H9 (cell line): ENCODE measurements at regions not wholly inside any gene's neighbourhood (a gene's known extent, or its start where the extent isn't known, plus 50 kb on each side); places are given as distances from the start of the nearest gene placed in this dataset.

Experiments
- DNase-seq: peaks from one replicate; pipeline ENCODE4 v3.0.0-alpha.2; 2017
- H2AFZ ChIP-seq: one replicate; pipeline ENCODE4 v1.6.1; 2013; ENCODE audit warnings: mild to moderate bottlenecking, low read length, control low read depth, moderate library complexity
- H2AK5ac ChIP-seq: 2 replicates; pipeline ENCODE4 v1.6.1; 2013; ENCODE audit warnings: low read length, control low read depth, mixed read lengths; ENCODE audit not compliant: insufficient read length
- H2BK120ac ChIP-seq: one replicate; pipeline ENCODE4 v1.6.1; 2013; ENCODE audit warnings: low read depth, mild to moderate bottlenecking, low read length, control low read depth, inconsistent platforms; ENCODE audit not compliant: poor library complexity, severe bottlenecking
- H2BK12ac ChIP-seq: 2 replicates; pipeline ENCODE4 v1.6.1; 2013; ENCODE audit warnings: low read length, control low read depth, mixed read lengths, low read depth; ENCODE audit not compliant: insufficient read length
- H2BK15ac ChIP-seq: 2 replicates; pipeline ENCODE4 v1.6.1; 2013; ENCODE audit warnings: low read depth, low read length, control low read depth
- H2BK20ac ChIP-seq: one replicate; pipeline ENCODE4 v1.6.1; 2013; ENCODE audit warnings: low read depth, mild to moderate bottlenecking, low read length, control low read depth, inconsistent platforms; ENCODE audit not compliant: poor library complexity, severe bottlenecking
- H2BK5ac ChIP-seq: 2 replicates; pipeline ENCODE4 v1.6.1; 2013; ENCODE audit warnings: low read length, control low read depth, mixed read lengths; ENCODE audit not compliant: insufficient read length
- H3K14ac ChIP-seq: 2 replicates; pipeline ENCODE4 v1.6.1; 2013; ENCODE audit warnings: low read length, control low read depth; ENCODE audit not compliant: insufficient read depth
- H3K18ac ChIP-seq: 2 replicates; pipeline ENCODE4 v1.6.1; 2013; ENCODE audit warnings: low read depth, mild to moderate bottlenecking, mixed read lengths, low read length, control low read depth; ENCODE audit not compliant: insufficient read length
- H3K23ac ChIP-seq: 2 replicates; pipeline ENCODE4 v1.6.1; 2013; ENCODE audit warnings: low read length, control low read depth, mixed read lengths, low read depth; ENCODE audit not compliant: insufficient read length
- H3K23me2 ChIP-seq: 2 replicates; pipeline ENCODE4 v1.6.1; 2013; ENCODE audit warnings: low read depth, mild to moderate bottlenecking, mixed read lengths, low read length, control low read depth; ENCODE audit not compliant: insufficient read length, poor library complexity, severe bottlenecking
- H3K27ac ChIP-seq: 2 replicates; pipeline ENCODE4 v1.5.1; 2013; ENCODE audit warnings: low read length, control low read depth, mixed read lengths, low read depth; ENCODE audit not compliant: insufficient read length
- H3K27me3 ChIP-seq: 2 replicates; pipeline ENCODE4 v1.6.1; 2013; ENCODE audit warnings: low read length, control low read depth, inconsistent platforms; ENCODE audit not compliant: insufficient read depth
- H3K4ac ChIP-seq: 2 replicates; pipeline ENCODE4 v1.6.1; 2013; ENCODE audit warnings: low read depth, mild to moderate bottlenecking, control low read depth, inconsistent platforms, low read length, moderate library complexity
- H3K4me1 ChIP-seq: 2 replicates; pipeline ENCODE4 v1.6.1; 2013; ENCODE audit warnings: low read length, control low read depth, inconsistent platforms; ENCODE audit not compliant: insufficient read depth
- H3K4me2 ChIP-seq: 2 replicates; pipeline ENCODE4 v1.6.1; 2013; ENCODE audit warnings: low read length, control low read depth, mixed read lengths; ENCODE audit not compliant: insufficient read length, insufficient read depth
- H3K56ac ChIP-seq: 2 replicates; pipeline ENCODE4 v1.6.1; 2013; ENCODE audit warnings: low read depth, mild to moderate bottlenecking, mixed read lengths, low read length, control low read depth; ENCODE audit not compliant: insufficient read length
- H3K79me1 ChIP-seq: 2 replicates; pipeline ENCODE4 v1.6.1; 2013; ENCODE audit warnings: low read depth, mild to moderate bottlenecking, moderate library complexity, low read length, control low read depth, inconsistent platforms; ENCODE audit not compliant: insufficient read depth, poor library complexity, severe bottlenecking
- H3K79me2 ChIP-seq: 2 replicates; pipeline ENCODE4 v1.6.1; 2013; ENCODE audit warnings: low read length, control low read depth, inconsistent platforms; ENCODE audit not compliant: insufficient read depth
- H3K9ac ChIP-seq: 2 replicates; pipeline ENCODE4 v1.6.1; 2013; ENCODE audit warnings: low read length, control low read depth, mixed read lengths; ENCODE audit not compliant: insufficient read length; ENCODE audit errors: extremely low read depth
- H3K9me3 ChIP-seq: one replicate; pipeline ENCODE4 v1.6.1; 2013; ENCODE audit warnings: low read depth, low read length, inconsistent platforms; ENCODE audit not compliant: control insufficient read depth
- H3T11ph ChIP-seq: one replicate; pipeline ENCODE4 v1.6.1; 2013; ENCODE audit warnings: mild to moderate bottlenecking, low read length, control low read depth, inconsistent platforms
- H4K20me1 ChIP-seq: one replicate; pipeline ENCODE4 v1.6.1; 2013; ENCODE audit not compliant: control insufficient read depth, insufficient read length, insufficient read depth
- H4K5ac ChIP-seq: 2 replicates; pipeline ENCODE4 v1.6.1; 2013; ENCODE audit warnings: low read depth, mild to moderate bottlenecking, mixed read lengths, low read length, control low read depth; ENCODE audit not compliant: insufficient read length
- H4K8ac ChIP-seq: replicated peaks from 2 replicates; pipeline ENCODE4 v1.6.1; 2013; ENCODE audit warnings: low read length, control low read depth, mixed read lengths, low read depth; ENCODE audit not compliant: insufficient read length
- H4K91ac ChIP-seq: 2 replicates; pipeline ENCODE4 v1.6.1; 2013; ENCODE audit warnings: low read depth, mild to moderate bottlenecking, moderate library complexity, mixed read lengths, low read length, control low read depth; ENCODE audit not compliant: insufficient read length
- H3K27ac Mint-ChIP-seq, 3 experiments: 2 replicates in 2 of 3; 3 replicates in 1 of 3; pipeline ENCODE4 v1.8.0; 2020 to 2021; ENCODE audit warnings: mixed read lengths in 3 of 3, mild to moderate bottlenecking in 1 of 3, moderate library complexity in 1 of 3
- H3K27me3 Mint-ChIP-seq: 2 replicates; pipeline ENCODE4 v1.8.0; 2021; ENCODE audit warnings: low read depth, mild to moderate bottlenecking, moderate library complexity, mixed read lengths
- H3K36me3 Mint-ChIP-seq, 3 experiments: 2 replicates in 2 of 3; 3 replicates in 1 of 3; pipeline ENCODE4 v1.8.0; 2020 to 2021; ENCODE audit warnings: low read depth in 3 of 3, mixed read lengths in 3 of 3; ENCODE audit not compliant: insufficient read depth in 1 of 3
- H3K4me1 Mint-ChIP-seq, 2 experiments: 2 replicates each; pipeline ENCODE4 v1.8.0; 2020; ENCODE audit warnings: mixed read lengths in 2 of 2
- H3K4me3 Mint-ChIP-seq, 2 experiments: 2 replicates in 1 of 2; 3 replicates in 1 of 2; pipeline ENCODE4 v1.8.0; 2020 to 2021; ENCODE audit warnings: mild to moderate bottlenecking in 2 of 2, mixed read lengths in 2 of 2, moderate library complexity in 1 of 2
- H3K9me3 Mint-ChIP-seq, 2 experiments: 2 replicates in 1 of 2; 3 replicates in 1 of 2; pipeline ENCODE4 v1.8.0; 2020; ENCODE audit warnings: mild to moderate bottlenecking in 2 of 2, mixed read lengths in 2 of 2, moderate library complexity in 1 of 2
- TF ChIP-seq, protein P1 (sequence below): fragments of 200-600 bp; sonication (generic); conservative IDR thresholded peaks from 3 replicates; pipeline ENCODE4 v1.8.0; 2021; ENCODE audit warnings: antibody characterized with exemption, mild to moderate bottlenecking

DNA sequence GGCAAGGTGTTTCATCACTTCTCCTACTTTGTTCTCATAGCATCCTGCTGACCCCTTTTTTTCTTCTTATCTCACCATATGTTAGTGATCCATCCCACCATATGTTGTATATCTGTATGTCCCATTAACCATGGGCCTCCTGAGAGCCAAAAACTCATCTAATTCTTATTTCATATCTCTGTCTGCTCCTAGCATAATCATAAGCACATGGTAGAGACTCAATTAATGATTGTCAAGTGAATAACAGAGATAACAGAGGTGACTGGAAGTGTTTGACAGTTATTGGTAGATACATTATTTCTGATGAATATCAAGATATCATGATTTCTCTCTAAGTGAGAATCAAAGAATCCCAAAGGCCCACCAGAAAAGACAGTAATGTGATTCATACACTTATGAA is 138.1 kb upstream of the MPPED2 start:
- H3K56ac ChIP-seq, result no peak overlapping the region
- H2BK5ac ChIP-seq, result no peak overlapping the region
- no peak overlapping the region for H4K91ac ChIP-seq
- no peaks in the 10 kb centered on the region for H3K23me2 ChIP-seq
- no peak overlapping the region for H3K9ac ChIP-seq
- H3K27me3 ChIP-seq, result no peaks in the 10 kb centered on the region
- no peak overlapping the region for H2BK120ac ChIP-seq
- H3K79me1 ChIP-seq, result no peaks in the 10 kb centered on the region
- H2AFZ ChIP-seq, result no peak overlapping the region
- no peak for DNase-seq
- H4K8ac ChIP-seq, result no peak overlapping the region
- no peak overlapping the region for H2AK5ac ChIP-seq
- H3K4ac ChIP-seq, result no peak overlapping the region
- H2BK12ac ChIP-seq, result no peak overlapping the region
- H3K9me3 ChIP-seq, result no peaks in the 10 kb centered on the region
- H4K5ac ChIP-seq, result no peak overlapping the region
- H3K79me2 ChIP-seq, result no peaks in the 10 kb centered on the region
- Mint-ChIP-seq H3K4me1 (peaks cover 3% of the 10 kb centered on the region in 2 experiments), H3K36me3 (no peaks in the 10 kb centered on the region), H3K27me3 (no peaks in the 10 kb centered on the region), H3K27ac (no peak overlapping the region), H3K9me3 (no peaks in the 10 kb centered on the region), H3K4me3 (no peak overlapping the region)
- no peak overlapping the region for H3K14ac ChIP-seq
- no peak overlapping the region for H3K27ac ChIP-seq
- H3K23ac ChIP-seq, result no peak overlapping the region
- H4K20me1 ChIP-seq, result no peaks in the 10 kb centered on the region
- no peak overlapping the region for H3T11ph ChIP-seq
- no peak overlapping the region for H2BK20ac ChIP-seq
- no peak overlapping the region for H3K4me2 ChIP-seq
- no peak overlapping the region for H3K18ac ChIP-seq
- H3K4me1 ChIP-seq, result peaks cover 3% of the 10 kb centered on the region; the same call in 1 of the 2 replicates
- no peak overlapping the region for H2BK15ac ChIP-seq
- TF ChIP-seq, protein P1, sequence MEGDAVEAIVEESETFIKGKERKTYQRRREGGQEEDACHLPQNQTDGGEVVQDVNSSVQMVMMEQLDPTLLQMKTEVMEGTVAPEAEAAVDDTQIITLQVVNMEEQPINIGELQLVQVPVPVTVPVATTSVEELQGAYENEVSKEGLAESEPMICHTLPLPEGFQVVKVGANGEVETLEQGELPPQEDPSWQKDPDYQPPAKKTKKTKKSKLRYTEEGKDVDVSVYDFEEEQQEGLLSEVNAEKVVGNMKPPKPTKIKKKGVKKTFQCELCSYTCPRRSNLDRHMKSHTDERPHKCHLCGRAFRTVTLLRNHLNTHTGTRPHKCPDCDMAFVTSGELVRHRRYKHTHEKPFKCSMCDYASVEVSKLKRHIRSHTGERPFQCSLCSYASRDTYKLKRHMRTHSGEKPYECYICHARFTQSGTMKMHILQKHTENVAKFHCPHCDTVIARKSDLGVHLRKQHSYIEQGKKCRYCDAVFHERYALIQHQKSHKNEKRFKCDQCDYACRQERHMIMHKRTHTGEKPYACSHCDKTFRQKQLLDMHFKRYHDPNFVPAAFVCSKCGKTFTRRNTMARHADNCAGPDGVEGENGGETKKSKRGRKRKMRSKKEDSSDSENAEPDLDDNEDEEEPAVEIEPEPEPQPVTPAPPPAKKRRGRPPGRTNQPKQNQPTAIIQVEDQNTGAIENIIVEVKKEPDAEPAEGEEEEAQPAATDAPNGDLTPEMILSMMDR, result no peak
